Calu3 (cell line): ENCODE measurements at regions not wholly inside any gene's neighbourhood (a gene's known extent, or its start where the extent isn't known, plus 50 kb on each side); places are given as distances from the start of the nearest gene placed in this dataset.

Experiments used
- BruUV-seq: library from RNA; stranded (reverse); fragments of 400-500 nt; replicated peaks from 2 replicates; lab custom pipeline; 2021; lab: Mats Ljungman, UMichigan
- CTCF ChIA-PET: fragments of 300-600 bp; sonication (Branson Sonifier 250); formaldehyde crosslinking; loops from one replicate; lab custom pipeline; 2022; ENCODE audit warnings: antibody characterized with exemption; lab: Charles Lee
- DNase-seq: peaks from one replicate; pipeline ENCODE4 v3.0.0; 2022
- H3K27ac Mint-ChIP-seq: one replicate; pipeline ENCODE4 v1.8.0; 2022; ENCODE audit warnings: mixed read lengths; ENCODE audit not compliant: unreplicated experiment
- H3K27me3 Mint-ChIP-seq: one replicate; pipeline ENCODE4 v1.8.0; 2022; ENCODE audit warnings: mixed read lengths; ENCODE audit not compliant: unreplicated experiment
- H3K36me3 Mint-ChIP-seq: one replicate; pipeline ENCODE4 v1.8.0; 2022; ENCODE audit warnings: mild to moderate bottlenecking, moderate library complexity, mixed read lengths; ENCODE audit not compliant: insufficient read depth, unreplicated experiment
- H3K4me1 Mint-ChIP-seq: one replicate; pipeline ENCODE4 v1.8.0; 2022; ENCODE audit warnings: mild to moderate bottlenecking, low read depth, mixed read lengths; ENCODE audit not compliant: unreplicated experiment
- H3K4me3 Mint-ChIP-seq: one replicate; pipeline ENCODE4 v1.8.0; 2022; ENCODE audit warnings: mild to moderate bottlenecking, low read depth, moderate library complexity, mixed read lengths; ENCODE audit not compliant: unreplicated experiment
- H3K9me3 Mint-ChIP-seq: one replicate; pipeline ENCODE4 v1.8.0; 2022; ENCODE audit warnings: low read depth, mixed read lengths; ENCODE audit not compliant: unreplicated experiment
- CTCF ChIP-seq: fragments of 200-600 bp; IDR thresholded peaks from one replicate; pipeline ENCODE4 v1.8.0; 2022; ENCODE audit warnings: antibody characterized with exemption; ENCODE audit not compliant: unreplicated experiment
- intact Hi-C: fragments of 100-400 bp; cut with micrococcal nuclease; formaldehyde crosslinking; loops from one replicate; pipeline ENCODE4 v1.10.0; 2022; ENCODE audit not compliant: unreplicated experiment

- no TSS peak for BruUV-seq
- Mint-ChIP-seq H3K4me3 (no peak overlapping the region), H3K9me3 (no peaks in the 10 kb centered on the region), H3K27me3 (no peaks in the 10 kb centered on the region), H3K36me3 (no peaks in the 10 kb centered on the region), H3K27ac (no peak overlapping the region), H3K4me1 (peaks cover 27% of the 10 kb centered on the region)
- intact Hi-C loops = no loop called here
- TF ChIP-seq CTCF = no peak
- CTCF ChIA-PET = no interaction called here
- no peak for DNase-seq
Observed at GRCh38 chr3:140758791-140759444, 81.1 kb downstream of the TRIM42 start.

GRCh38 chr3:140760324-140761075 lies 82.6 kb downstream of the TRIM42 start:
- no peak for DNase-seq
- Mint-ChIP-seq H3K27me3 (peaks cover 7% of the 10 kb centered on the region), H3K36me3 (no peaks in the 10 kb centered on the region), H3K9me3 (no peaks in the 10 kb centered on the region), H3K4me1 (peaks cover 13% of the 10 kb centered on the region), H3K4me3 (no peak overlapping the region), H3K27ac (no peak overlapping the region)
- no TSS peak for BruUV-seq
- CTCF ChIA-PET = no interaction called here
- TF ChIP-seq CTCF = no peak
- intact Hi-C loops = no loop called here

- no peak overlapping the region for H3K27ac Mint-ChIP-seq
- CTCF ChIA-PET = no interaction called here
Observed at GRCh38 chr3:140761076-140761639, 83.3 kb downstream of the TRIM42 start.

GRCh38 chr3:140762746-140763145 lies 84.9 kb downstream of the TRIM42 start:
- no peak for TF ChIP-seq CTCF
- no peak overlapping the region for H3K27ac Mint-ChIP-seq
- no peak overlapping the region for H3K4me3 Mint-ChIP-seq
- H3K36me3 Mint-ChIP-seq = no peaks in the 10 kb centered on the region
- no peak for DNase-seq
- H3K9me3 Mint-ChIP-seq = no peaks in the 10 kb centered on the region
- CTCF ChIA-PET = interaction anchor here (0.7 kb wide), 1 partner anchor 204 kb away, joined by 3 read pairs; no protein-coding TSS in a partner anchor
- intact Hi-C loops = no loop called here
- no peaks in the 10 kb centered on the region for H3K4me1 Mint-ChIP-seq
- peaks cover 7% of the 10 kb centered on the region for H3K27me3 Mint-ChIP-seq
- BruUV-seq = no TSS peak

More at GRCh38 chr3:140761076-140761639, 83.3 kb downstream of the TRIM42 start:
- no peak for TF ChIP-seq CTCF
- Mint-ChIP-seq H3K36me3 (no peaks in the 10 kb centered on the region), H3K4me3 (no peak overlapping the region), H3K9me3 (no peaks in the 10 kb centered on the region), H3K27me3 (peaks cover 7% of the 10 kb centered on the region), H3K4me1 (peaks cover 6% of the 10 kb centered on the region)
- intact Hi-C loops = no loop called here
- BruUV-seq = no TSS peak
- no peak for DNase-seq
